Esophagus muscularis mucosa (tissue), 3 donors: ENCODE measurements at regions not wholly inside any gene's neighbourhood (a gene's known extent, or its start where the extent isn't known, plus 50 kb on each side); places are given as distances from the start of the nearest gene placed in this dataset.

Source experiments
- POLR2A ChIP-seq: fragments of 450-650 bp; IDR thresholded peaks from one replicate; pipeline ENCODE4 v1.6.1; 2017; ENCODE audit warnings: antibody characterized with exemption, moderate library complexity, mild to moderate bottlenecking, low read depth
- TF ChIP-seq, protein P1 (sequence below), 3 experiments: fragments of 200-600 bp in 2 of 3; fragments of 450-650 bp in 1 of 3; sonication (generic) in 2 of 3; IDR thresholded peaks; one replicate each; pipeline ENCODE4 v1.5.1; 2017 to 2019; ENCODE audit warnings: antibody characterized with exemption in 3 of 3, mild to moderate bottlenecking in 2 of 3, moderate library complexity in 1 of 3

DNA sequence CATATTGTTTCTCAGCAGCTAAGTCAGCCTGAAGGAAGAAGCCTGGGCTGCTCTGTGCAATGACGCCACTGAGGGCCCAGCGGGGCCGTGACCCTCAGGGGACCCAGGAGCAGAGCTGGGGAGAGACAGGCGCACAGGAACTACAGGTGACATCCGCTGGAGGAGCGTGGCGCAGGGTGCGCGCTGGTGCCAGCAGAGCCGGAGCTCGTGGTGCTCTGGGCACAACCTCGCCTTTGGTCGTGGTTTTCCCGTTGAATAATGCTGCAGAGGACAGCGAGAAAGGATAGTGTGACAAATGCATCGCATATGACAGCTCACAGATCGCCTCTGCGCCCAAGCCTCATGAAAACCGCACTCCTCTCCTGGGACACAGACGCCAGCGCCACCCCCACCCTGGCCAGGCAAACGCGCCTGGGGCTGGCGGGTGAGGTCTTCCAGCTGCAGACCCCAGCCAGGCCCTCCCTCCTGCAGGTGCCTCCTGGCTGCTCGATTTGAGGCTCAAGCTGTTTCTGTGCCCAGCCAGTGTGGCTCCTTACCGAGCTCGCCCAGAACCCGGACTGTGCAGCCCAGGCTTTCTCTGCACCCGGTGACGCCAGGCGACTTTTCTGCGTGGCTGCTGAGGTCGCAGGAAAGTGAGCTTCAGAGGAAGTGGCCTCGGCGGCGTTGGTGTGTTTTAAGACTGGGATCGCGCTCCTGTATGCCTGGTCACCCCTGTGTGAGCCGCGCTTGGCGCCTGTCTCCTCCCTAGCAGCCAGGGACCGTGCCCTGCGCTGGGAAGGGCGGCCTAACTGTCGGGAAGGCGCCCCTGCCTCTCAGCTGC lies 583.1 kb upstream of the HS6ST1 start:
- TF ChIP-seq, protein P1, sequence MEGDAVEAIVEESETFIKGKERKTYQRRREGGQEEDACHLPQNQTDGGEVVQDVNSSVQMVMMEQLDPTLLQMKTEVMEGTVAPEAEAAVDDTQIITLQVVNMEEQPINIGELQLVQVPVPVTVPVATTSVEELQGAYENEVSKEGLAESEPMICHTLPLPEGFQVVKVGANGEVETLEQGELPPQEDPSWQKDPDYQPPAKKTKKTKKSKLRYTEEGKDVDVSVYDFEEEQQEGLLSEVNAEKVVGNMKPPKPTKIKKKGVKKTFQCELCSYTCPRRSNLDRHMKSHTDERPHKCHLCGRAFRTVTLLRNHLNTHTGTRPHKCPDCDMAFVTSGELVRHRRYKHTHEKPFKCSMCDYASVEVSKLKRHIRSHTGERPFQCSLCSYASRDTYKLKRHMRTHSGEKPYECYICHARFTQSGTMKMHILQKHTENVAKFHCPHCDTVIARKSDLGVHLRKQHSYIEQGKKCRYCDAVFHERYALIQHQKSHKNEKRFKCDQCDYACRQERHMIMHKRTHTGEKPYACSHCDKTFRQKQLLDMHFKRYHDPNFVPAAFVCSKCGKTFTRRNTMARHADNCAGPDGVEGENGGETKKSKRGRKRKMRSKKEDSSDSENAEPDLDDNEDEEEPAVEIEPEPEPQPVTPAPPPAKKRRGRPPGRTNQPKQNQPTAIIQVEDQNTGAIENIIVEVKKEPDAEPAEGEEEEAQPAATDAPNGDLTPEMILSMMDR (IDR thresholded peaks at IDR 0.05): no peak
- TF ChIP-seq POLR2A: no peak
